SU-DHL-6 (cell line): ENCODE measurements at regions not wholly inside any gene's neighbourhood (a gene's known extent, or its start where the extent isn't known, plus 50 kb on each side); places are given as distances from the start of the nearest gene placed in this dataset.

Experiments used
- H2AFZ ChIP-seq: fragments of 200-600 bp; sonication (generic); 2 replicates; pipeline ENCODE4 v1.6.1; 2014; ENCODE audit warnings: low read depth, mild to moderate bottlenecking, moderate library complexity, mixed read lengths, antibody characterized with exemption, low read length; ENCODE audit not compliant: severe bottlenecking
- H3F3A ChIP-seq: fragments of 200-600 bp; shearing (Covaris generic); 2 replicates; pipeline ENCODE4 v1.6.0; 2016; ENCODE audit warnings: antibody characterized with exemption, mild to moderate bottlenecking; ENCODE audit not compliant: insufficient read depth
- H3K27ac ChIP-seq: fragments of 200-600 bp; sonication (generic); 2 replicates; pipeline ENCODE4 v1.5.1; 2016; ENCODE audit warnings: low read depth, mild to moderate bottlenecking, low read length, moderate library complexity, mixed read lengths
- H3K27me3 ChIP-seq: fragments of 200-600 bp; sonication (generic), shearing (Covaris generic); 2 replicates; pipeline ENCODE4 v1.6.0; 2014; ENCODE audit warnings: mild to moderate bottlenecking, low read length
- H3K36me3 ChIP-seq: fragments of 200-600 bp; sonication (generic); 2 replicates; pipeline ENCODE4 v1.6.1; 2014; ENCODE audit warnings: mild to moderate bottlenecking, low read length, mixed read lengths
- H3K4me2 ChIP-seq: fragments of 300-600, 200-600 bp; shearing (Covaris generic), sonication (generic); 2 replicates; pipeline ENCODE4 v1.6.0; 2014; ENCODE audit warnings: low read length, low read depth, mild to moderate bottlenecking; ENCODE audit not compliant: poor library complexity, severe bottlenecking
- H3K4me3 ChIP-seq: fragments of 200-600 bp; sonication (generic); 2 replicates; pipeline ENCODE4 v1.5.1; 2014; ENCODE audit warnings: antibody characterized with exemption, low read length, mild to moderate bottlenecking, mixed read lengths; ENCODE audit not compliant: insufficient read depth, poor library complexity, severe bottlenecking
- H3K79me2 ChIP-seq: fragments of 200-600 bp; sonication (generic); 2 replicates; pipeline ENCODE4 v1.6.1; 2014; ENCODE audit warnings: mild to moderate bottlenecking, low read length, moderate library complexity; ENCODE audit not compliant: insufficient read depth
- H3K9ac ChIP-seq: fragments of 200-600 bp; sonication (generic); 2 replicates; pipeline ENCODE4 v1.7.0; 2014; ENCODE audit warnings: mild to moderate bottlenecking, low read length
- H3K9me2 ChIP-seq: fragments of 200-600 bp; sonication (generic); replicated peaks from 2 replicates; pipeline ENCODE4 v1.6.1; 2014; ENCODE audit warnings: low read length; ENCODE audit not compliant: insufficient read depth
- H3K9me3 ChIP-seq: fragments of 200-600 bp; sonication (generic); 2 replicates; pipeline ENCODE4 v1.6.1; 2014; ENCODE audit warnings: low read length, mixed read lengths; ENCODE audit not compliant: insufficient read depth
- H4K20me1 ChIP-seq: fragments of 200-600 bp; sonication (generic); 2 replicates; pipeline ENCODE4 v1.6.1; 2014; ENCODE audit warnings: low read depth, mild to moderate bottlenecking, antibody characterized with exemption, low read length, moderate library complexity, mixed read lengths
- EZH2phosphoT487 ChIP-seq: fragments of 200-600 bp; sonication (generic), shearing (Covaris generic); conservative IDR thresholded peaks from 2 replicates; pipeline ENCODE4 v1.6.1; 2018; ENCODE audit warnings: mild to moderate bottlenecking, antibody characterized with exemption, low read length, moderate library complexity, mixed read lengths
- TF ChIP-seq, protein P1 (sequence below): fragments of 200-600 bp; sonication (generic); IDR thresholded peaks from one replicate; pipeline ENCODE4 v1.5.1; 2017; ENCODE audit warnings: antibody characterized with exemption, mild to moderate bottlenecking, low read length, moderate library complexity; ENCODE audit not compliant: insufficient read depth, poor library complexity, severe bottlenecking

DNA sequence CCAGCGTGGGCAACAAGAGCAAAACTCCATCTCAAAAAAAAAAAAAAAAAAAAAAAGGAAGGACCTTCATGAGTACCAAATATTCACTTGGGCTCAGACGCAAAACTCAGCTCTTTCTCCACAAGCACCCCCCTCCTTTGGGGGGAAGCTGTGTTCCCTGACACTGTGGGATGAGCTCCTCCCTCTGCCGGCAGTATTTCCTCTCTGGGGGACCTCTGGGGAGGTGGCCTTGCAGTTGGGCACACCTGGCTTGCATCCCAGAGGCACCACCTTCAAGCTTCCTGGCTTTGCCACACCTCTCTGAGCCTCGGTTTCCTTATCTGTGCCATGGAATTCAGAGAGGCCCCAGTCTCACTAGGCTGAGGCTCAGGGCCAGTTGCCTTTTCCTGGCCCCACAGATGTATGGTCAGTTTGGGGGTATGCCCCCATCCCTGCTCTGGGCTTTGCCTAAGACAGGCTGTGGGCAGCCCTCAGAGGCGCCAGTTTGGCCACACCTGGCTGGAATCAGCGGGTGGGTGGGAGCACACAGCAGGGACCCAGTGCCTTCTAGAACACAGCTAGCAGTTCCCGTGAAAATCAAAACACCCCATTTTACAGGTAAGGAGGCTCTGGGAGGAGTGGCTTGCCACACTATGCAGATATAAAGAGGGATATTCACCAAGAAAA lies 157.5 kb upstream of the IER5L start:
- Histone ChIP-seq H3K79me2 (no peaks in the 10 kb centered on the region), H3K27ac (no peak overlapping the region), H2AFZ (no peak overlapping the region), H3F3A (no peaks in the 10 kb centered on the region), H3K9me2 (no peaks in the 10 kb centered on the region), H3K4me3 (no peak overlapping the region), H3K27me3 (no peaks in the 10 kb centered on the region; the same call in 1 of the 2 replicates), H3K9me3 (no peaks in the 10 kb centered on the region), H3K9ac (no peak overlapping the region), H3K36me3 (no peaks in the 10 kb centered on the region), H3K4me2 (no peak overlapping the region), H4K20me1 (no peaks in the 10 kb centered on the region)
- TF ChIP-seq, protein P1, sequence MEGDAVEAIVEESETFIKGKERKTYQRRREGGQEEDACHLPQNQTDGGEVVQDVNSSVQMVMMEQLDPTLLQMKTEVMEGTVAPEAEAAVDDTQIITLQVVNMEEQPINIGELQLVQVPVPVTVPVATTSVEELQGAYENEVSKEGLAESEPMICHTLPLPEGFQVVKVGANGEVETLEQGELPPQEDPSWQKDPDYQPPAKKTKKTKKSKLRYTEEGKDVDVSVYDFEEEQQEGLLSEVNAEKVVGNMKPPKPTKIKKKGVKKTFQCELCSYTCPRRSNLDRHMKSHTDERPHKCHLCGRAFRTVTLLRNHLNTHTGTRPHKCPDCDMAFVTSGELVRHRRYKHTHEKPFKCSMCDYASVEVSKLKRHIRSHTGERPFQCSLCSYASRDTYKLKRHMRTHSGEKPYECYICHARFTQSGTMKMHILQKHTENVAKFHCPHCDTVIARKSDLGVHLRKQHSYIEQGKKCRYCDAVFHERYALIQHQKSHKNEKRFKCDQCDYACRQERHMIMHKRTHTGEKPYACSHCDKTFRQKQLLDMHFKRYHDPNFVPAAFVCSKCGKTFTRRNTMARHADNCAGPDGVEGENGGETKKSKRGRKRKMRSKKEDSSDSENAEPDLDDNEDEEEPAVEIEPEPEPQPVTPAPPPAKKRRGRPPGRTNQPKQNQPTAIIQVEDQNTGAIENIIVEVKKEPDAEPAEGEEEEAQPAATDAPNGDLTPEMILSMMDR: no peak
- no peak for TF ChIP-seq EZH2phosphoT487

DNA sequence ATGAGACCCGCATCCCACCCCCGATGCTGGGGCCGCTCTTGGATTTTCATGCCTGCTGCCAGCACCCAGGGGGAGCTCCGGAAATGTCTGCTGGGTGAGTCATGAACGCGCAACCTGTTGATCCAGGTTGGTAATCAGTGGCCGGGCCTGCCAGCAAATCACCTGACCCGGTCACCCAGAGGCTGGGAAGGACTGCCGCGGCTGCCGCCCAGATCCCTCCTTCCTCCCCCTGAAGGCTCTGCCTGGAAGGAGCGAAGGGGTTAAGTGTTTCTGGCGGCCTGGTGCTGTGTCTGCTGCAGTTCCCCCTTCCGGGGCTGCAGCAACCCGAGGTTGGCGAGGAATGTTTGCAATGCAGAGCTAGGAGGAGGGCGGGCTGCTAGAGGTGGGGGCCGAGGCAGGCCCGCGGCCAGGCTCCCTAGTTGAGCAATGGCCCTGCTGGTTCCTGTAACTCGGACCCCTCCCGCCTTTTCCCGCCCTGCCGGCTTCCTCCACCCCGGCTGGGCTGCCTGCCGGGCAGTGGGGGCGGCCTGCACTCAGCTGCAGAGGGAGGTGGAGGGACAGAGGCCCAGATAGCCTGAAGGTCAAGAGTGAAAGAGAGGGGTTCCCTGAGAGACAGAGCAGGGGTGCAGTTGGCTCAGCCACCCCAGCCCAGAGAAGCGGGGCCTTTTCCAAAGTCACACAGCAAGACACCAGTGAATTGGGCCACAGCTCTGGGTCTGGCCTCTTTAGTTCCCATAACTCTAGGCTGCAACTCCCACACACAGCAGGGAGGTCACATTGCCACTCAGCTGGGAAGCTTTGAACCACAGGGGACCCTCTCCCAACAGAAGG lies 156.3 kb upstream of the IER5L start:
- Histone ChIP-seq H3K9me3 (no peaks in the 10 kb centered on the region), H4K20me1 (no peaks in the 10 kb centered on the region), H3K9me2 (no peaks in the 10 kb centered on the region), H2AFZ (no peak overlapping the region), H3K27ac (no peak overlapping the region), H3K27me3 (no peaks in the 10 kb centered on the region; the same call in 1 of the 2 replicates), H3K4me3 (no peak overlapping the region), H3K4me2 (no peak overlapping the region), H3K36me3 (no peaks in the 10 kb centered on the region), H3F3A (no peaks in the 10 kb centered on the region), H3K79me2 (no peaks in the 10 kb centered on the region), H3K9ac (no peak overlapping the region)
- TF ChIP-seq EZH2phosphoT487: no peak
- TF ChIP-seq, protein P1: no peak

DNA sequence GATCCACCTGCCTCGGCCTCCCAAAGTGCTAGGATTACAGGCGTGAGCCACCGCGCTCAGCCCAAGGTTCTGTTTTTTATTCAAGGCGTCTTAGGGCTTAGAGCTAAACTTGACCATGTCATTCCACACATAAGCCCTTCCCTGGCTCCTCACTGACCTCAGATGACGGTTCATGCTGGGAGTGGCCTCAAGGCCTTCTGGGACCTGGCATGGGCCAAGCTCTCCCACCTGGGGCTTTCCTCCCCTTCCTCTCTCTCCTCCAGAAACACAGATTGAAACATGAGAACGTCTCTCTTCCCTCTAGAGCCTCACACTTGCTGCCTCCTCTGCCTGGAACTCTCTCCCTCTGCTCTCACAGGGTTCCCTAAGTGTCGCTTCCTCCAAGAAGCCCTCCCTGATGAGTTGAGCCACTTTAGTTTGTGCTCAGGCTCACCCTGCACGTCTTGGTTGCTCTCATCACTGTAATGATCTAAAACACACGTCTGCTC lies 155.6 kb upstream of the IER5L start:
- H4K20me1 ChIP-seq: no peaks in the 10 kb centered on the region
- no peaks in the 10 kb centered on the region for H3K9me2 ChIP-seq
- no peaks in the 10 kb centered on the region for H3F3A ChIP-seq
- no peak overlapping the region for H3K27ac ChIP-seq
- no peaks in the 10 kb centered on the region; the same call in 1 of the 2 replicates for H3K27me3 ChIP-seq
- no peak overlapping the region for H3K4me3 ChIP-seq
- TF ChIP-seq, protein P1: no peak
- TF ChIP-seq EZH2phosphoT487: no peak
- no peaks in the 10 kb centered on the region for H3K9me3 ChIP-seq
- no peak overlapping the region for H3K4me2 ChIP-seq
- no peak overlapping the region for H2AFZ ChIP-seq
- H3K9ac ChIP-seq: no peak overlapping the region
- H3K36me3 ChIP-seq: no peaks in the 10 kb centered on the region
- no peaks in the 10 kb centered on the region for H3K79me2 ChIP-seq
